HCT116 (cell line): ENCODE measurements at regions not wholly inside any gene's neighbourhood (a gene's known extent, or its start where the extent isn't known, plus 50 kb on each side); places are given as distances from the start of the nearest gene placed in this dataset.

ENCODE experiments used
- ATAC-seq: fragments of 200-7000 bp; cut with Tn5 transposase; 2 replicates; pipeline ENCODE4 v1.9.1; 2020; ENCODE audit warnings: mild to moderate bottlenecking, moderate library complexity
- BruUV-seq: library from RNA; stranded (reverse); fragments of 400-500 nt; replicated peaks from 2 replicates; lab custom pipeline; 2021; lab: Mats Ljungman, UMichigan
- CTCF ChIA-PET: fragments of 300-600 bp; sonication (Branson Sonifier 250); formaldehyde crosslinking; loops from one replicate; lab custom pipeline; 2021; ENCODE audit warnings: antibody characterized with exemption; lab: Charles Lee
- POLR2A ChIA-PET: fragments of 300-600, 350-600 bp; sonication (Branson Sonifier 250); formaldehyde crosslinking; loops from one replicate; lab custom pipeline; 2021; ENCODE audit warnings: antibody characterized with exemption; lab: Charles Lee
- RAD21 ChIA-PET, 2 experiments: fragments of 300-600 bp; sonication (Branson Sonifier 250); formaldehyde crosslinking; loops; one replicate each; lab custom pipeline; 2023; ENCODE audit warnings: low total read pairs in 2 of 2; ENCODE audit not compliant: uncharacterized antibody in 2 of 2, unreplicated experiment in 2 of 2, low non-redundant PET in 1 of 2; lab: Charles Lee
- DNase-seq: peaks from one replicate; pipeline ENCODE4 v3.0.0-alpha.2; 2010; ENCODE audit warnings: low read depth, low spot score
- H2AFZ ChIP-seq: fragments of 200-600 bp; shearing (Covaris generic), sonication (generic); 2 replicates; pipeline ENCODE4 v1.6.1; 2017; ENCODE audit warnings: low read depth, mixed run types, mixed read lengths, antibody characterized with exemption, low read length; ENCODE audit not compliant: poor library complexity, severe bottlenecking
- H3K27ac ChIP-seq: 2 replicates; pipeline ENCODE4 v1.5.1; 2012; ENCODE audit warnings: low read depth, low read length
- H3K27me3 ChIP-seq: fragments of 200-600 bp; sonication (generic); 2 replicates; pipeline ENCODE4 v1.6.1; 2016; ENCODE audit warnings: mixed run types, low read length, mixed read lengths; ENCODE audit not compliant: insufficient read depth
- H3K36me3 ChIP-seq, 2 experiments: fragments of 200-500 bp in 1 of 2; fragments of 200-600 bp in 1 of 2; sonication (Bioruptor generic) in 1 of 2; sonication (generic) in 1 of 2; 2 replicates each; pipeline versions ENCODE4 v1.5.1 to v1.6.1; 2014 to 2016; ENCODE audit warnings: low read length in 2 of 2, inconsistent platforms in 1 of 2, mixed read lengths in 1 of 2, mixed run types in 1 of 2; ENCODE audit not compliant: insufficient read depth in 2 of 2, control insufficient read depth in 1 of 2
- H3K4me1 ChIP-seq, 2 experiments: fragments of 200-600 bp in 1 of 2; sonication (generic) in 1 of 2; 2 replicates each; pipeline versions ENCODE4 v1.5.1 to v1.6.1; 2012 to 2017; ENCODE audit warnings: low read length in 2 of 2, inconsistent platforms in 1 of 2, mild to moderate bottlenecking in 1 of 2, mixed read lengths in 1 of 2, mixed run types in 1 of 2, moderate library complexity in 1 of 2; ENCODE audit not compliant: insufficient read depth in 2 of 2, control insufficient read depth in 1 of 2
- H3K4me2 ChIP-seq: fragments of 200-600 bp; sonication (generic); 2 replicates; pipeline ENCODE4 v1.6.1; 2017; ENCODE audit warnings: mixed run types, low read length, mixed read lengths
- H3K4me3 ChIP-seq, 2 experiments: fragments of 200-600 bp in 1 of 2; sonication (generic) in 1 of 2; replicated peaks in 1 of 2; 2 replicates each; pipeline ENCODE4 v1.5.1; 2011 to 2016; ENCODE audit warnings: low read length in 2 of 2, control low read depth in 1 of 2, low read depth in 1 of 2, mild to moderate bottlenecking in 1 of 2, mixed read lengths in 1 of 2, mixed run types in 1 of 2
- H3K79me2 ChIP-seq: fragments of 200-600 bp; sonication (generic); 2 replicates; pipeline ENCODE4 v1.6.1; 2017; ENCODE audit warnings: mild to moderate bottlenecking, mixed run types, low read length, moderate library complexity, mixed read lengths; ENCODE audit not compliant: insufficient read depth
- H3K9ac ChIP-seq: fragments of 200-600 bp; sonication (generic); 2 replicates; pipeline ENCODE4 v1.6.1; 2016; ENCODE audit warnings: low read length, mixed read lengths
- H3K9me2 ChIP-seq: fragments of 200-600 bp; sonication (generic), shearing (Covaris generic); 2 replicates; pipeline ENCODE4 v1.6.1; 2017; ENCODE audit warnings: mixed run types, mild to moderate bottlenecking, moderate library complexity; ENCODE audit not compliant: insufficient read depth
- H3K9me3 ChIP-seq, 2 experiments: fragments of 200-500 bp in 1 of 2; fragments of 200-600 bp in 1 of 2; sonication (Bioruptor generic) in 1 of 2; sonication (generic) in 1 of 2; 2 replicates each; pipeline ENCODE4 v1.6.1; 2014 to 2017; ENCODE audit warnings: low read length in 2 of 2, mixed read lengths in 2 of 2, inconsistent platforms in 1 of 2, low read depth in 1 of 2, mild to moderate bottlenecking in 1 of 2, mixed run types in 1 of 2, moderate library complexity in 1 of 2; ENCODE audit not compliant: control insufficient read depth in 1 of 2, insufficient read depth in 1 of 2
- H4K20me1 ChIP-seq: fragments of 200-600 bp; sonication (generic), shearing (Covaris generic); 2 replicates; pipeline ENCODE4 v1.6.1; 2017; ENCODE audit warnings: mixed run types, mild to moderate bottlenecking, moderate library complexity; ENCODE audit not compliant: insufficient read depth
- CBX3 ChIP-seq: IDR thresholded peaks from 2 replicates; pipeline ENCODE4 v1.6.1; 2012; ENCODE audit warnings: low read depth
- CTCF ChIP-seq, 3 experiments: fragments of 200-600 bp in 1 of 3; sonication (generic) in 1 of 3; IDR thresholded peaks in 2 of 3; conservative IDR thresholded peaks in 1 of 3; 2 replicates each; pipeline ENCODE4 v1.5.1; 2012 to 2017; ENCODE audit warnings: low read depth in 2 of 3, low read length in 2 of 3, antibody characterized with exemption in 1 of 3, borderline replicate concordance in 1 of 3, control low read depth in 1 of 3, mild to moderate bottlenecking in 1 of 3, mixed read lengths in 1 of 3, mixed run types in 1 of 3, moderate library complexity in 1 of 3; ENCODE audit not compliant: insufficient read depth in 1 of 3
- EGR1 ChIP-seq: IDR thresholded peaks from 2 replicates; pipeline ENCODE4 v1.6.1; 2012; ENCODE audit warnings: low read depth
- EZH2 ChIP-seq: fragments of 200-600 bp; sonication (generic); IDR thresholded peaks from 2 replicates; pipeline ENCODE4 v1.6.1; 2017; ENCODE audit warnings: antibody characterized with exemption, mixed run types
- FOSL1 ChIP-seq: IDR thresholded peaks from 2 replicates; pipeline ENCODE4 v1.6.1; 2012; ENCODE audit warnings: low read depth
- JUND ChIP-seq: IDR thresholded peaks from 2 replicates; pipeline ENCODE4 v1.6.1; 2012
- POLR2A ChIP-seq: IDR thresholded peaks from 2 replicates; pipeline ENCODE4 v1.7.0; 2011; ENCODE audit warnings: borderline replicate concordance; ENCODE audit not compliant: insufficient read depth, insufficient read length; ENCODE audit errors: extremely low read depth
- POLR2AphosphoS5 ChIP-seq: IDR thresholded peaks from 2 replicates; pipeline ENCODE4 v1.6.1; 2011; ENCODE audit warnings: mild to moderate bottlenecking, low read depth, low read length, moderate library complexity
- REST ChIP-seq: IDR thresholded peaks from 2 replicates; pipeline ENCODE4 v1.6.1; 2012; ENCODE audit warnings: low read depth
- SIN3A ChIP-seq: IDR thresholded peaks from 2 replicates; pipeline ENCODE4 v1.6.1; 2012; ENCODE audit warnings: low read depth
- SP1 ChIP-seq: IDR thresholded peaks from 2 replicates; pipeline ENCODE4 v1.6.1; 2012; ENCODE audit warnings: low read depth
- SRF ChIP-seq: IDR thresholded peaks from 2 replicates; pipeline ENCODE4 v1.6.1; 2012; ENCODE audit warnings: low read depth
- TCF7L2 ChIP-seq: IDR thresholded peaks from 2 replicates; pipeline ENCODE4 v1.7.0; 2011; ENCODE audit warnings: borderline replicate concordance, inconsistent platforms; ENCODE audit not compliant: insufficient read depth, insufficient read length; ENCODE audit errors: extremely low read depth
- YY1 ChIP-seq: IDR thresholded peaks from 2 replicates; pipeline ENCODE4 v1.6.1; 2011; ENCODE audit warnings: low read length, low read depth, moderate library complexity, mild to moderate bottlenecking; ENCODE audit not compliant: insufficient replicate concordance; ENCODE audit errors: extremely low read depth
- ZBTB33 ChIP-seq: IDR thresholded peaks from 2 replicates; pipeline ENCODE4 v1.6.1; 2011; ENCODE audit warnings: mild to moderate bottlenecking, low read length, moderate library complexity; ENCODE audit not compliant: insufficient replicate concordance; ENCODE audit errors: extremely low read depth
- ZFX ChIP-seq: fragments of 450-650 bp; IDR thresholded peaks from 2 replicates; pipeline ENCODE4 v1.6.1; 2017
- ZNF274 ChIP-seq: fragments of 200-500 bp; sonication (Bioruptor generic); IDR thresholded peaks from 2 replicates; pipeline ENCODE4 v1.6.1; 2014; ENCODE audit warnings: mild to moderate bottlenecking, low read depth, low read length, inconsistent platforms
- intact Hi-C: fragments of 100-400 bp; cut with micrococcal nuclease; formaldehyde crosslinking; loops from 2 replicates; pipeline ENCODE4 v1.10.0; 2022
- TF ChIP-seq, protein P1 (sequence below): IDR thresholded peaks from 2 replicates; pipeline ENCODE4 v1.6.1; 2012

DNA sequence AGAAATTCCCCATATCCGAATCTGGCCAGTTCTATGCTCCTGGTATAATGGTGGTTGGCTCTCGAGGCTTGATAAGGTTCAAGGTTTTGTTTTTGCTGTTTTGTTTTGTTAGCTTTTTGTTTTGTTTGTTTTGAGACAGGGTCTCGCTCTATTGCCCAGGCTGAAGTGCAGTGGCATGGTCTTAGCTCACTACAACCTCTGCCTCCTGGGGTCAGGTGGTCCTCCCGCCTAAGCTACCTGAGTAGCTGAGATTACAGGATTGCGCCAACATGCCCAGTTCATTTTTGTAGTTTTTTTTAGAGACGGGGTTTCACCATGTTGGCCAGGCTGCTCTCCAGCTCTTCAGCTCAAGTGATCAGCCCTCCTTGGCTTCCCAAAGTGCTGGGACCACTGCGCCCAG is 109.1 kb upstream of the ERRFI1 start (continued):
- TF ChIP-seq REST (no peak), SIN3A (no peak), JUND (no peak), SRF (no peak)

GRCh38 chr1:8134546-8135235 is 108.6 kb upstream of the ERRFI1 start:
- Histone ChIP-seq H3K79me2 (no peaks in the 10 kb centered on the region), H3K4me2 (peak overlapping the region; percentile 68), H3K9me3 (no peaks in the 10 kb centered on the region), H3K9me2 (no peaks in the 10 kb centered on the region), H3K36me3 (no peaks in the 10 kb centered on the region), H4K20me1 (no peaks in the 10 kb centered on the region), H3K27ac (peak overlapping the region; percentile 97), H3K27me3 (no peaks in the 10 kb centered on the region), H3K4me3 (0 out of 4 replicates have a peak overlapping the region, but pooled peaks of 1 of the 2 experiments have one; percentile 3), H3K9ac (peak overlapping the region; percentile 43), H2AFZ (no peak overlapping the region), H3K4me1 (peaks cover 79 to 87% of the 10 kb centered on the region in 2 experiments)
- no TSS peak for BruUV-seq
- ATAC-seq (no peak), DNase-seq (no peak)
- POLR2A ChIA-PET: interaction anchor here (0.6 to 6.7 kb wide), 15 partner anchors 8 to 104 kb away, joined by 3 to 61 read pairs (median 5); no protein-coding TSS in a partner anchor
- CTCF ChIA-PET: interaction anchor here (1.8 kb wide), 1 partner anchor 14 kb away, joined by 6 read pairs; no protein-coding TSS in a partner anchor
- intact Hi-C loops: no loop called here
- RAD21 ChIA-PET: no interaction called here
- no peak for TF ChIP-seq SP1
- TF ChIP-seq YY1: no peak
- TF ChIP-seq, protein P1, sequence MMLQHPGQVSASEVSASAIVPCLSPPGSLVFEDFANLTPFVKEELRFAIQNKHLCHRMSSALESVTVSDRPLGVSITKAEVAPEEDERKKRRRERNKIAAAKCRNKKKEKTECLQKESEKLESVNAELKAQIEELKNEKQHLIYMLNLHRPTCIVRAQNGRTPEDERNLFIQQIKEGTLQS: no peak
- TF ChIP-seq TCF7L2: no peak
- no peak for TF ChIP-seq POLR2A
- TF ChIP-seq ZBTB33: no peak
- TF ChIP-seq EGR1: no peak
- TF ChIP-seq CTCF (IDR thresholded peaks at IDR 0.05 in 2 of 3, conservative IDR thresholded peaks at IDR 0.05 in 1 of 3; ENCODE audit: borderline replicate concordance in 1 of 3, insufficient read depth in 1 of 3, low read depth in 2 of 3, low read length in 2 of 3): no peak
- no peak for TF ChIP-seq ZFX
- TF ChIP-seq FOSL1: no peak
- no peak for TF ChIP-seq POLR2AphosphoS5
- TF ChIP-seq SIN3A: no peak
- TF ChIP-seq EZH2: no peak
- TF ChIP-seq CBX3: no peak
- no peak for TF ChIP-seq ZNF274
